PC-9 (cell line): ENCODE measurements at regions not wholly inside any gene's neighbourhood (a gene's known extent, or its start where the extent isn't known, plus 50 kb on each side); places are given as distances from the start of the nearest gene placed in this dataset.

Experiments used
- CTCF ChIP-seq: fragments of 200-600 bp; sonication (generic); conservative IDR thresholded peaks from 2 replicates; pipeline ENCODE4 v1.6.1; 2017; ENCODE audit warnings: mixed run types, antibody characterized with exemption, mild to moderate bottlenecking, moderate library complexity
- EZH2 ChIP-seq: fragments of 200-600 bp; sonication (generic); IDR thresholded peaks from 2 replicates; pipeline ENCODE4 v1.8.0; 2017; ENCODE audit warnings: antibody characterized with exemption, low read depth

GRCh38 chr2:142707318-142707717 lies 170.1 kb upstream of the KYNU start:
- TF ChIP-seq CTCF (no peak), EZH2 (no peak)
